ENCODE measurements at regions not wholly inside any gene's neighbourhood (a gene's known extent, or its start where the extent isn't known, plus 50 kb on each side); places are given as distances from the start of the nearest gene placed in this dataset.

DNA sequence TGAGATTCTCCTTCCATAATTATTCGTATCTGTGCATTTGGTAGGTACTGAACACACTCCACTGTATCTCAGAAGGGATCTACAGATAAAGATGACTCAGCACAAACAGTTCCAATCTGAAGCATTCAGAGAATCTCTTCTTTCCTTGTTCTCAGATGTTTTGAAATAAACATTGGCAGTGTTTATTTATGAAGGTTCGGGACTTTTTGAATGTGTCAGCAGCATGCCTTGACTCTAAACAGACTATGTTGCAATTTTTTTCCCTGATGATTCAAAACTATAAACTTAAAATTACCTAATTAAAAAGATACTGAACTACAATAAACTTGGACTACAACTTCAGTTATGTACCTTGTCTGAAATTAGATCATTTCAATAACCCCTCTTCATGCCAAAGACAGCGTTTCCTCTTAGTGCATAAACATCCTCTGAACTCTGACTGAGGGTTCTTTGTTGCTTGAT lies 612.9 kb upstream of the TBL1XR1 start:
- TF ChIP-seq, protein P1, sequence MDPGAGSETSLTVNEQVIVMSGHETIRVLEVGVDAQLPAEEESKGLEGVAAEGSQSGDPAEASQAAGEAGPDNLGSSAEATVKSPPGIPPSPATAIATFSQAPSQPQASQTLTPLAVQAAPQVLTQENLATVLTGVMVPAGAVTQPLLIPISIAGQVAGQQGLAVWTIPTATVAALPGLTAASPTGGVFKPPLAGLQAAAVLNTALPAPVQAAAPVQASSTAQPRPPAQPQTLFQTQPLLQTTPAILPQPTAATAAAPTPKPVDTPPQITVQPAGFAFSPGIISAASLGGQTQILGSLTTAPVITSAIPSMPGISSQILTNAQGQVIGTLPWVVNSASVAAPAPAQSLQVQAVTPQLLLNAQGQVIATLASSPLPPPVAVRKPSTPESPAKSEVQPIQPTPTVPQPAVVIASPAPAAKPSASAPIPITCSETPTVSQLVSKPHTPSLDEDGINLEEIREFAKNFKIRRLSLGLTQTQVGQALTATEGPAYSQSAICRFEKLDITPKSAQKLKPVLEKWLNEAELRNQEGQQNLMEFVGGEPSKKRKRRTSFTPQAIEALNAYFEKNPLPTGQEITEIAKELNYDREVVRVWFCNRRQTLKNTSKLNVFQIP (CRISPR knock-in tag; IDR thresholded peaks at IDR 0.05; ENCODE audit: borderline replicate concordance, low read depth), result no peak
- no peak for TF ChIP-seq RARB (CRISPR knock-in tag; IDR thresholded peaks at IDR 0.05)
- peak; percentile 75; the same call in 1 of the 2 replicates for TF ChIP-seq ISL1 (CRISPR knock-in tag; IDR thresholded peaks at IDR 0.05)
- TF ChIP-seq ZNF565 (CRISPR knock-in tag; conservative IDR thresholded peaks at IDR 0.05; ENCODE audit: low read depth), result no peak
- 0 out of 2 replicates have a peak, but pooled peaks have one; percentile 3 for TF ChIP-seq SNAI2 (CRISPR knock-in tag; IDR thresholded peaks at IDR 0.05)
- TF ChIP-seq PPARA (CRISPR knock-in tag; IDR thresholded peaks at IDR 0.05; ENCODE audit: borderline replicate concordance), result no peak
- no peak for TF ChIP-seq ZNF70 (CRISPR knock-in tag; IDR thresholded peaks at IDR 0.05)
- TF ChIP-seq, protein P2, sequence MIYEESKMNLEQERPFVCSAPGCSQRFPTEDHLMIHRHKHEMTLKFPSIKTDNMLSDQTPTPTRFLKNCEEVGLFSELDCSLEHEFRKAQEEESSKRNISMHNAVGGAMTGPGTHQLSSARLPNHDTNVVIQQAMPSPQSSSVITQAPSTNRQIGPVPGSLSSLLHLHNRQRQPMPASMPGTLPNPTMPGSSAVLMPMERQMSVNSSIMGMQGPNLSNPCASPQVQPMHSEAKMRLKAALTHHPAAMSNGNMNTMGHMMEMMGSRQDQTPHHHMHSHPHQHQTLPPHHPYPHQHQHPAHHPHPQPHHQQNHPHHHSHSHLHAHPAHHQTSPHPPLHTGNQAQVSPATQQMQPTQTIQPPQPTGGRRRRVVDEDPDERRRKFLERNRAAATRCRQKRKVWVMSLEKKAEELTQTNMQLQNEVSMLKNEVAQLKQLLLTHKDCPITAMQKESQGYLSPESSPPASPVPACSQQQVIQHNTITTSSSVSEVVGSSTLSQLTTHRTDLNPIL (CRISPR knock-in tag; IDR thresholded peaks at IDR 0.05; ENCODE audit: low read depth), result no peak
- no peak for TF ChIP-seq GLIS3 (CRISPR knock-in tag; IDR thresholded peaks at IDR 0.05)
- TF ChIP-seq, protein P3, sequence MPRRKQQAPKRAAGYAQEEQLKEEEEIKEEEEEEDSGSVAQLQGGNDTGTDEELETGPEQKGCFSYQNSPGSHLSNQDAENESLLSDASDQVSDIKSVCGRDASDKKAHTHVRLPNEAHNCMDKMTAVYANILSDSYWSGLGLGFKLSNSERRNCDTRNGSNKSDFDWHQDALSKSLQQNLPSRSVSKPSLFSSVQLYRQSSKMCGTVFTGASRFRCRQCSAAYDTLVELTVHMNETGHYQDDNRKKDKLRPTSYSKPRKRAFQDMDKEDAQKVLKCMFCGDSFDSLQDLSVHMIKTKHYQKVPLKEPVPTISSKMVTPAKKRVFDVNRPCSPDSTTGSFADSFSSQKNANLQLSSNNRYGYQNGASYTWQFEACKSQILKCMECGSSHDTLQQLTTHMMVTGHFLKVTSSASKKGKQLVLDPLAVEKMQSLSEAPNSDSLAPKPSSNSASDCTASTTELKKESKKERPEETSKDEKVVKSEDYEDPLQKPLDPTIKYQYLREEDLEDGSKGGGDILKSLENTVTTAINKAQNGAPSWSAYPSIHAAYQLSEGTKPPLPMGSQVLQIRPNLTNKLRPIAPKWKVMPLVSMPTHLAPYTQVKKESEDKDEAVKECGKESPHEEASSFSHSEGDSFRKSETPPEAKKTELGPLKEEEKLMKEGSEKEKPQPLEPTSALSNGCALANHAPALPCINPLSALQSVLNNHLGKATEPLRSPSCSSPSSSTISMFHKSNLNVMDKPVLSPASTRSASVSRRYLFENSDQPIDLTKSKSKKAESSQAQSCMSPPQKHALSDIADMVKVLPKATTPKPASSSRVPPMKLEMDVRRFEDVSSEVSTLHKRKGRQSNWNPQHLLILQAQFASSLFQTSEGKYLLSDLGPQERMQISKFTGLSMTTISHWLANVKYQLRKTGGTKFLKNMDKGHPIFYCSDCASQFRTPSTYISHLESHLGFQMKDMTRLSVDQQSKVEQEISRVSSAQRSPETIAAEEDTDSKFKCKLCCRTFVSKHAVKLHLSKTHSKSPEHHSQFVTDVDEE (CRISPR knock-in tag; IDR thresholded peaks at IDR 0.05), result no peak
- TF ChIP-seq, protein P4, sequence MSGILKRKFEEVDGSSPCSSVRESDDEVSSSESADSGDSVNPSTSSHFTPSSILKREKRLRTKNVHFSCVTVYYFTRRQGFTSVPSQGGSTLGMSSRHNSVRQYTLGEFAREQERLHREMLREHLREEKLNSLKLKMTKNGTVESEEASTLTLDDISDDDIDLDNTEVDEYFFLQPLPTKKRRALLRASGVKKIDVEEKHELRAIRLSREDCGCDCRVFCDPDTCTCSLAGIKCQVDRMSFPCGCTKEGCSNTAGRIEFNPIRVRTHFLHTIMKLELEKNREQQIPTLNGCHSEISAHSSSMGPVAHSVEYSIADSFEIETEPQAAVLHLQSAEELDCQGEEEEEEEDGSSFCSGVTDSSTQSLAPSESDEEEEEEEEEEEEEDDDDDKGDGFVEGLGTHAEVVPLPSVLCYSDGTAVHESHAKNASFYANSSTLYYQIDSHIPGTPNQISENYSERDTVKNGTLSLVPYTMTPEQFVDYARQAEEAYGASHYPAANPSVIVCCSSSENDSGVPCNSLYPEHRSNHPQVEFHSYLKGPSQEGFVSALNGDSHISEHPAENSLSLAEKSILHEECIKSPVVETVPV (CRISPR knock-in tag; IDR thresholded peaks at IDR 0.05), result no peak
- no peak for TF ChIP-seq ZFP30 (CRISPR knock-in tag; IDR thresholded peaks at IDR 0.05)
- no peak for TF ChIP-seq ARNTL (CRISPR knock-in tag; IDR thresholded peaks at IDR 0.05; ENCODE audit: borderline replicate concordance, low read depth)
- no peak for TF ChIP-seq ZFP3 (CRISPR knock-in tag; IDR thresholded peaks at IDR 0.05)
- TF ChIP-seq TOX (CRISPR knock-in tag; IDR thresholded peaks at IDR 0.05; ENCODE audit: borderline replicate concordance), result no peak
- no peak for TF ChIP-seq ZNF8 (CRISPR knock-in tag; IDR thresholded peaks at IDR 0.05)
- TF ChIP-seq OSR1 (CRISPR knock-in tag; IDR thresholded peaks at IDR 0.05), result no peak
- TF ChIP-seq ESRRG (CRISPR knock-in tag; IDR thresholded peaks at IDR 0.05), result no peak
- no peak for TF ChIP-seq CSDC2 (CRISPR knock-in tag; IDR thresholded peaks at IDR 0.05)
- no peak for TF ChIP-seq TCF4 (CRISPR knock-in tag; IDR thresholded peaks at IDR 0.05; ENCODE audit: borderline replicate concordance)
- TF ChIP-seq, protein P5, sequence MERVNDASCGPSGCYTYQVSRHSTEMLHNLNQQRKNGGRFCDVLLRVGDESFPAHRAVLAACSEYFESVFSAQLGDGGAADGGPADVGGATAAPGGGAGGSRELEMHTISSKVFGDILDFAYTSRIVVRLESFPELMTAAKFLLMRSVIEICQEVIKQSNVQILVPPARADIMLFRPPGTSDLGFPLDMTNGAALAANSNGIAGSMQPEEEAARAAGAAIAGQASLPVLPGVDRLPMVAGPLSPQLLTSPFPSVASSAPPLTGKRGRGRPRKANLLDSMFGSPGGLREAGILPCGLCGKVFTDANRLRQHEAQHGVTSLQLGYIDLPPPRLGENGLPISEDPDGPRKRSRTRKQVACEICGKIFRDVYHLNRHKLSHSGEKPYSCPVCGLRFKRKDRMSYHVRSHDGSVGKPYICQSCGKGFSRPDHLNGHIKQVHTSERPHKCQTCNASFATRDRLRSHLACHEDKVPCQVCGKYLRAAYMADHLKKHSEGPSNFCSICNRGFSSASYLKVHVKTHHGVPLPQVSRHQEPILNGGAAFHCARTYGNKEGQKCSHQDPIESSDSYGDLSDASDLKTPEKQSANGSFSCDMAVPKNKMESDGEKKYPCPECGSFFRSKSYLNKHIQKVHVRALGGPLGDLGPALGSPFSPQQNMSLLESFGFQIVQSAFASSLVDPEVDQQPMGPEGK (CRISPR knock-in tag; IDR thresholded peaks at IDR 0.05; ENCODE audit: borderline replicate concordance), result no peak
- TF ChIP-seq ZC3H10 (CRISPR knock-in tag; IDR thresholded peaks at IDR 0.05), result 0 out of 2 replicates have a peak, but pooled peaks have one; percentile 29
- TF ChIP-seq BACH2 (CRISPR knock-in tag; IDR thresholded peaks at IDR 0.05; ENCODE audit: borderline replicate concordance), result peak; percentile 52; the same call in 1 of the 2 replicates
- peak; percentile 93 for ATAC-seq

DNA sequence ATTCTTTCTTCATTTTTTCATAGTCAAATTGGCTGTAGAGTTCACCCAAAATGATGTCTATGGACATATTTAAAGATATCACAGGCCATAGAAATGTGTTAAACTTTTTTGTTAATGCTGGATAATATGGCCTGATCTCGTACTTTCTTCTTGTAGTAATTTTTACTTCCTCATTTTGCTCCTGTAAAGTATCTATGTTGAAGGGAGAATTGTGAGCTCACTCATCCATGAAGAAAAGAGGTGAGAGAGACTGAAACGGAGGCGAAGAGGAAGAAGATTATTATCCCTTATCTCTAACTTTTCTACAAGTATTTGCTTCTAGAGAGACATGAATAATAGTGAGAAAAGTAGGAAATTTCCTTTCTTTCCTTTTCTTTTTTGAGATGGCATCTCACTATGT lies 613.8 kb upstream of the TBL1XR1 start:
- no peak for TF ChIP-seq GLIS3 (CRISPR knock-in tag; IDR thresholded peaks at IDR 0.05)
- TF ChIP-seq, protein P1 (CRISPR knock-in tag; IDR thresholded peaks at IDR 0.05; ENCODE audit: borderline replicate concordance, low read depth), result no peak
- TF ChIP-seq ISL1 (CRISPR knock-in tag; IDR thresholded peaks at IDR 0.05), result no peak
- TF ChIP-seq, protein P4 (CRISPR knock-in tag; IDR thresholded peaks at IDR 0.05), result no peak
- no peak for TF ChIP-seq SNAI2 (CRISPR knock-in tag; IDR thresholded peaks at IDR 0.05)
- TF ChIP-seq CSDC2 (CRISPR knock-in tag; IDR thresholded peaks at IDR 0.05), result no peak
- no peak for ATAC-seq

Measured in SK-N-SH treated with all-trans-retinoic acid at 6 μM for 48 hours (cell line).